LNCAP (cell line): ENCODE measurements at regions not wholly inside any gene's neighbourhood (a gene's known extent, or its start where the extent isn't known, plus 50 kb on each side); places are given as distances from the start of the nearest gene placed in this dataset.

ENCODE experiments used
- TF ChIP-seq, protein P1 (sequence below): fragments of 450-650 bp; IDR thresholded peaks from 2 replicates; pipeline ENCODE4 v1.5.1; 2017; ENCODE audit warnings: mild to moderate bottlenecking

DNA sequence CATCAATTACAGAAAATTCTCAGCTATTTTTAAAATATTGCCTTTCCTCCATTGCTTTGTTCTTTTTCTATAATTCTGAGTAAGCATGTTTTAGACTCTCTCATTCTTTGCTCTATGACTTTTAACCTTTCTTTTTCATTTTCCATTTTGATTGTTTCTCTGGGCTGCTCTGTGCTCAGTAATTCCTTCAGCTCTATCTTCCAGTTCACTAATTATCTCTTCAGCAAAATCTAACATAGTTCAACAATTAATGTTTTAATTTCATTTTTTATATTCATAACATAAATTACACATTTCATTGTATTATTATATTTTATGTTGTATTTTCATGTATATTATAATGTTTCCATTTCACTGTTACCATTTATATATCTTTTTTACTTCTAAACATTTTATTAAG, 198.8 kb upstream of the NOX3 start:
- TF ChIP-seq, protein P1, sequence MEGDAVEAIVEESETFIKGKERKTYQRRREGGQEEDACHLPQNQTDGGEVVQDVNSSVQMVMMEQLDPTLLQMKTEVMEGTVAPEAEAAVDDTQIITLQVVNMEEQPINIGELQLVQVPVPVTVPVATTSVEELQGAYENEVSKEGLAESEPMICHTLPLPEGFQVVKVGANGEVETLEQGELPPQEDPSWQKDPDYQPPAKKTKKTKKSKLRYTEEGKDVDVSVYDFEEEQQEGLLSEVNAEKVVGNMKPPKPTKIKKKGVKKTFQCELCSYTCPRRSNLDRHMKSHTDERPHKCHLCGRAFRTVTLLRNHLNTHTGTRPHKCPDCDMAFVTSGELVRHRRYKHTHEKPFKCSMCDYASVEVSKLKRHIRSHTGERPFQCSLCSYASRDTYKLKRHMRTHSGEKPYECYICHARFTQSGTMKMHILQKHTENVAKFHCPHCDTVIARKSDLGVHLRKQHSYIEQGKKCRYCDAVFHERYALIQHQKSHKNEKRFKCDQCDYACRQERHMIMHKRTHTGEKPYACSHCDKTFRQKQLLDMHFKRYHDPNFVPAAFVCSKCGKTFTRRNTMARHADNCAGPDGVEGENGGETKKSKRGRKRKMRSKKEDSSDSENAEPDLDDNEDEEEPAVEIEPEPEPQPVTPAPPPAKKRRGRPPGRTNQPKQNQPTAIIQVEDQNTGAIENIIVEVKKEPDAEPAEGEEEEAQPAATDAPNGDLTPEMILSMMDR = no peak

DNA sequence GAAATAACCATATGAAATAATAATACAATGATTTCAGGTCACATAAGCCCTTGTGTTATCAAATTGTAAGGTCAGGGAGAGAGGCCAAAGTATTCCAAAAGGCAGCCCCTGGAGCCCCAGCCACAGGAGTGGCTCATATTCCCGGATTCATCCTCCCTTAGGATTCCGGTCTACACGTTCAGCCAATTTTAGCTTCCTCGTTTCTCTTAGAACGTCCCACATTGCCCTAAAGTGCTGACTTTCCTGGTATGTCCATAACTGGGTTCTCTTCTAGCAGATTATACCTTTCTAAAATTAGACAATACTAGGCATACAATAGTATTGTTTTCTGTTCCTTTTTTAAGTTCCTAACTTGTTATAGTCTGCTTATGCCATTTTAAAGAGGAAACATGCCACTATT, 192.7 kb upstream of the NOX3 start:
- TF ChIP-seq, protein P1 = no peak

DNA sequence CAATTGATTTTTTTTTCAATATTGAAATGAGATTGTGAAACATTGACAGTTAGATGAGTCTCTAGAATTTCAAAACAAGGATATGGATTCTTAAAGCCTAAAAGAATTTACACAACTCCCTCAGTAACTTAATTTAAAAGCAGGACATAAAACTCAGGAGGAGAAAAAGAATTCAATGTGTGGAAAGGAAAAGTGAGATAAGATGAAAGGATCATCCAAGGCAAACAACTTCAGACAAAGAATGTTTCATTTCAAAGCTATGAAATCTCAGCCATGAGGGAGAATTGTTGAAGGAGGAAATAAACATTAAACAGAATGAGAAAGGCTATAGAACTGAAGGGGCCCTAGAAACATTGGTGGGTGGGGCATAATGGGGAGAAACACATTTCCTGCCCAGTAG, 191.7 kb upstream of the NOX3 start:
- TF ChIP-seq, protein P1 = no peak

DNA sequence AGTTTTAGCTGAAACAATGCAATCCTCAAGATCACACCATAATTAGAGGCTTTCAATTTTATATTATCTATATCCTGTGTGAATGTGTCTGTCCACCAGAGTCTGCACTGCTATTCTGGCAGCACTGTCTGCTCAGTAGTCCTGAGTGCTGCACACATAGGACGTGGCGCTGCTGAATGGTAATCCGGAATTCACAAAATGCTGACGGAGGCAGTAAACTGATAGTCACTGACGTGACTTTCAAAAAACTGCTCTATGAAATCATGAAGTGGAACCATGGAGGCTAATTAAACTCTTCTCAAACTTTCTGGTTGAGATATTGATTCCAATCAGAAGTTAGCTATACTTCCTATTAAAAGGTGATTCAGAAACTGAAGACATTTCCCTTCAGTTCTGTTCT, 190.8 kb upstream of the NOX3 start:
- TF ChIP-seq, protein P1 = no peak

DNA sequence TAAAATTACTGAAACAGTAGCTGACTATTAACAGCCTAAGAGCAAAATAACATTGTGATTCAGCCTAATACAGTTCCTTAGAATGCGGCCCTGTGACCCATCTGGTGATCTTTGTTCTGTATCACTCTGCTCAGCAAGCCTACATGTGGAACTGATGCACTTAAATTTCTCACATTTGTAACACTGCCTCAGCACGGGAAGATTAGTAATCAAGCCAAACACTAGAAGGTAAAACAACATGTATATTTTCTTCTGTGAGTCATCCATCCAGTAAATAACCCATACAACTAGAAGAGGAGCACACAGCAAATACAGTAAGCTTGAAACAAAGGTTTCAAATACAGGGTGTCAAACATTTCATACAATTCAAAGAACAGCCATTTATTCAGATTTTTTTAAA, 189.7 kb upstream of the NOX3 start:
- TF ChIP-seq, protein P1 = no peak

DNA sequence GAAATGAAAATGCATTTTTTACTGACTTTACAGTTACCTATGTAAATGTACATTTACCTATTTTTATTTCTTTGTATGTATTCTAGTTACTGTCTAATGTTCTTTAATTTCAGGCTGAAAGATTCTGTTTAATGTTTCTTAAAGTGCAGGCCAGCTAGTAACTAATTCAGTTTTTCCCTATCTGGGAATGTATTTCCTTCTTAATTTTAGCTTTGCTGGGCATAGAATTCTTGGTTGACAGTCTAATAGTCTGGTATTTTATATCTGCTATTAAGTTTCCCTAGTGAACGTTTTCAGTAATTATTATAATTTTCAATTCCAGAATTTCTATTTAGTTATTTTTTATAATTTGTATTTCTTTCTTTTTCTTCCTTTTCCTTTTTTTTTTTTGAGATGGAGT, 186.0 kb upstream of the NOX3 start:
- TF ChIP-seq, protein P1 = no peak

DNA sequence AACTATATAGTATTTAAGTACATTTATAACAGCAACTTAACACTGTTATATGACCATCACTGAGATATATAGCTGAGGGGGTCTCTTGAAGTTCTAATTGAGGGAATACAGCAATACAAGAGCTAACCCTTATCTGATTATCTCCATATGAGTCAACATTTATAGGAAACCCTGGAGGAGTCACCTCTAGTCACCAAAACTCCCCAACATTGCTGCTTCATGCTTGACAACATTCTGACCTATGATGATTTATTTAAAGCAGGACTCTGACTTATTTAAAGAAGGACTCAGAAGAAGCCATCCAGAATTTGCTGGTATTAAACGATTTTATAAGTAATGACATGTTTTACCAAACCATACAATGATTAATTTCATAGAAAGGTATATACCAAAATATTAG, 182.6 kb upstream of the NOX3 start:
- TF ChIP-seq, protein P1 = no peak

DNA sequence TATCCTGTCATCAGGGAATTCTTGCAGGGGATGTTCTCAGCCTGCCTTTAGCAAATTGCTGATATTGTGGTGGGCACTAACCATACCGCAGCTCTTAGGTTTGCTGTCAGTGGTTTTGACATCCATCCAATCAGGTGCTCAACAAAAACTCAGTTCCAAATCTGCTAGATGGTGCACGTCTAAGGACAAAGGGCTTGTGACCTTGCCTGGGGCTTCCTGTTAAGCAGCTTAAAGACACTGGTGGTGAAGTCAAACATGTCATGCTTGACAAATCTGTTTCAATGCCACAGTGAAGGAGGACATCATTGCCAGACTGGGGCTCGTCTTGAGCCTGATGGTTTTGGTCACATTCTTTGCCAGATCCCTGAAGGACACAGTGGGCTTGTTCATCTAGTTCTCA, 179.8 kb upstream of the NOX3 start:
- TF ChIP-seq, protein P1 = no peak
